ENCODE measurements at regions not wholly inside any gene's neighbourhood (a gene's known extent, or its start where the extent isn't known, plus 50 kb on each side); places are given as distances from the start of the nearest gene placed in this dataset.

- no peak for DNase-seq
Measured at GRCh38 chr5:56450766-56451165, 217.6 kb upstream of the ANKRD55 start.

GRCh38 chr5:56449071-56449640 is 216.0 kb upstream of the ANKRD55 start:
- DNase-seq = no peak

- no peak for DNase-seq
Measured at GRCh38 chr5:56447656-56448055, 214.5 kb upstream of the ANKRD55 start.

- DNase-seq = no peak
Measured at GRCh38 chr5:56447232-56447631, 214.1 kb upstream of the ANKRD55 start.

GRCh38 chr5:56446728-56447127 is 213.6 kb upstream of the ANKRD55 start:
- no peak for DNase-seq

GRCh38 chr5:56443826-56444225 is 210.7 kb upstream of the ANKRD55 start:
- DNase-seq = no peak

GRCh38 chr5:56440871-56441740 is 208.0 kb upstream of the ANKRD55 start:
- no peak for DNase-seq

GRCh38 chr5:56434986-56435385 is 201.9 kb upstream of the ANKRD55 start:
- DNase-seq = no peak

- DNase-seq = no peak
Measured at GRCh38 chr5:56433039-56433617, 200.0 kb upstream of the ANKRD55 start.

GRCh38 chr5:56432321-56432720 is 199.2 kb upstream of the ANKRD55 start:
- DNase-seq = no peak

GRCh38 chr5:56430422-56430821 is 197.3 kb upstream of the ANKRD55 start:
- no peak for DNase-seq

- DNase-seq = no peak
Measured at GRCh38 chr5:56429110-56429561, 196.0 kb upstream of the ANKRD55 start.

GRCh38 chr5:56426693-56427092 is 193.6 kb upstream of the ANKRD55 start:
- DNase-seq = no peak

GRCh38 chr5:56422076-56422762 is 189.1 kb upstream of the ANKRD55 start:
- no peak for DNase-seq

- no peak for DNase-seq
Measured at GRCh38 chr5:56421246-56422075, 188.3 kb upstream of the ANKRD55 start.

- DNase-seq = no peak
Measured at GRCh38 chr5:56420323-56420722, 187.2 kb upstream of the ANKRD55 start.

- DNase-seq = no peak
Measured at GRCh38 chr5:56419667-56420066, 186.5 kb upstream of the ANKRD55 start.

- no peak for DNase-seq
Measured at GRCh38 chr5:56415356-56415765, 182.2 kb upstream of the ANKRD55 start.

- no peak for DNase-seq
Measured at GRCh38 chr5:56414066-56414465, 180.9 kb upstream of the ANKRD55 start.

GRCh38 chr5:56413546-56413945 is 180.4 kb upstream of the ANKRD55 start:
- no peak for DNase-seq

GRCh38 chr5:56412601-56413379 is 179.7 kb upstream of the ANKRD55 start:
- no peak for DNase-seq

- DNase-seq = no peak
Measured at GRCh38 chr5:56410696-56411095, 177.6 kb upstream of the ANKRD55 start.

Measured in NCI-H187 (cell line).